ENCODE measurements at regions not wholly inside any gene's neighbourhood (a gene's known extent, or its start where the extent isn't known, plus 50 kb on each side); places are given as distances from the start of the nearest gene placed in this dataset.

GRCh38 chrX:65925005-65925404, 114.9 kb downstream of the VSIG4 start:
- TF ChIP-seq KDM1A (CRISPR knock-in tag; IDR thresholded peaks at IDR 0.05) = no peak
- no peak for TF ChIP-seq TP53 (CRISPR knock-in tag; conservative IDR thresholded peaks at IDR 0.05)
- no peak for TF ChIP-seq NAIF1 (CRISPR knock-in tag; IDR thresholded peaks at IDR 0.05; ENCODE audit: borderline replicate concordance)
- no peak for TF ChIP-seq ZNF121 (CRISPR knock-in tag; IDR thresholded peaks at IDR 0.05)
- TF ChIP-seq THAP9 (CRISPR knock-in tag; IDR thresholded peaks at IDR 0.05; ENCODE audit: borderline replicate concordance) = no peak
- no peak for TF ChIP-seq CTCF (CRISPR knock-in tag; IDR thresholded peaks at IDR 0.05)
- TF ChIP-seq FOXK2 (IDR thresholded peaks at IDR 0.05) = no peak
- TF ChIP-seq TARDBP (CRISPR knock-in tag; IDR thresholded peaks at IDR 0.05) = no peak
- TF ChIP-seq FOXC1 (CRISPR knock-in tag; IDR thresholded peaks at IDR 0.05; ENCODE audit: borderline replicate concordance) = no peak
- TF ChIP-seq ZNF274 (CRISPR knock-in tag; IDR thresholded peaks at IDR 0.05) = no peak

Data from HepG2 (cell line).